Endothelial cell of umbilical vein (primary cell): ENCODE measurements at regions not wholly inside any gene's neighbourhood (a gene's known extent, or its start where the extent isn't known, plus 50 kb on each side); places are given as distances from the start of the nearest gene placed in this dataset.

Source experiments
- BruUV-seq: library from RNA; stranded (reverse); fragments of 400-500 nt; replicated peaks from 2 replicates; lab custom pipeline; 2021; lab: Mats Ljungman, UMichigan
- CTCF ChIA-PET: fragments of 300-600, 350-600 bp; sonication (Branson Sonifier 250); formaldehyde crosslinking; loops from one replicate; lab custom pipeline; 2021; ENCODE audit warnings: antibody characterized with exemption, inconsistent platforms; lab: Charles Lee
- POLR2A ChIA-PET: fragments of 300-600, 350-600 bp; sonication (Branson Sonifier 250); formaldehyde crosslinking; loops from one replicate; lab custom pipeline; 2021; ENCODE audit warnings: antibody characterized with exemption, inconsistent platforms; lab: Charles Lee
- DNase-seq: peaks from one replicate; pipeline ENCODE4 v3.0.0-alpha.2; 2011; ENCODE audit warnings: low read depth, low spot score
- FAIRE-seq: peaks from 2 replicates; lab custom pipeline; 2011; peaks lifted over from hg19 to GRCh38; lab: Jason Lieb, UNC
- H2AFZ ChIP-seq: 2 replicates; pipeline ENCODE4 v1.6.0; 2012; ENCODE audit warnings: low read depth, low read length, control low read depth, inconsistent platforms
- H3K27ac ChIP-seq: 2 replicates; pipeline ENCODE4 v1.5.1; 2011; ENCODE audit warnings: low read depth, mild to moderate bottlenecking, control low read depth, low read length, moderate library complexity; ENCODE audit not compliant: insufficient read depth
- H3K27me3 ChIP-seq, 2 experiments: 2 replicates each; pipeline versions ENCODE4 v1.6.0 to v1.6.1; 2011; ENCODE audit warnings: low read length in 2 of 2, mixed read lengths in 1 of 2; ENCODE audit not compliant: control insufficient read depth in 2 of 2, insufficient read depth in 2 of 2
- H3K36me3 ChIP-seq, 2 experiments: 2 replicates in 1 of 2; 3 replicates in 1 of 2; pipeline ENCODE4 v1.5.1; 2011; ENCODE audit warnings: low read length in 2 of 2, mild to moderate bottlenecking in 1 of 2, moderate library complexity in 1 of 2; ENCODE audit not compliant: control insufficient read depth in 2 of 2, insufficient read depth in 2 of 2; ENCODE audit errors: extremely low read depth in 1 of 2
- H3K4me1 ChIP-seq: 3 replicates; pipeline ENCODE4 v1.5.1; 2011; ENCODE audit warnings: mild to moderate bottlenecking, low read length; ENCODE audit not compliant: control insufficient read depth, insufficient read depth; ENCODE audit errors: extremely low read depth
- H3K4me2 ChIP-seq: 2 replicates; pipeline ENCODE4 v1.6.1; 2011; ENCODE audit warnings: low read length, control low read depth, mixed read lengths; ENCODE audit not compliant: insufficient read depth
- H3K4me3 ChIP-seq, 3 experiments: fragments of 200-600 bp in 1 of 3; sonication (generic), shearing (Covaris generic) in 1 of 3; replicated peaks in 1 of 3; 2 replicates each; pipeline ENCODE4 v1.5.1; 2011 to 2016; ENCODE audit warnings: control low read depth in 3 of 3, low read length in 3 of 3, mild to moderate bottlenecking in 2 of 3, inconsistent platforms in 1 of 3, low read depth in 1 of 3, moderate library complexity in 1 of 3; ENCODE audit not compliant: insufficient read depth in 1 of 3
- H3K79me2 ChIP-seq: 2 replicates; pipeline ENCODE4 v1.6.0; 2012; ENCODE audit warnings: low read length, inconsistent platforms; ENCODE audit not compliant: control insufficient read depth, insufficient read depth
- H3K9ac ChIP-seq: replicated peaks from 2 replicates; pipeline ENCODE3; 2011; ENCODE audit warnings: low read length, control low read depth; ENCODE audit not compliant: insufficient read depth; ENCODE audit errors: extremely low read depth
- H3K9me1 ChIP-seq: replicated peaks from 3 replicates; pipeline ENCODE4 v1.6.0; 2011; ENCODE audit warnings: mild to moderate bottlenecking, low read length; ENCODE audit not compliant: control insufficient read depth, insufficient read depth; ENCODE audit errors: extremely low read depth
- H3K9me3 ChIP-seq: replicated peaks from 2 replicates; pipeline ENCODE4 v1.5.1; 2012; ENCODE audit warnings: low read length, inconsistent platforms; ENCODE audit not compliant: control insufficient read depth, insufficient read depth
- H4K20me1 ChIP-seq: replicated peaks from 2 replicates; pipeline ENCODE3; 2011; ENCODE audit warnings: mild to moderate bottlenecking, low read length; ENCODE audit not compliant: control insufficient read depth, insufficient read depth; ENCODE audit errors: extremely low read depth
- EZH2 ChIP-seq: IDR thresholded peaks from 2 replicates; pipeline ENCODE4 v1.6.1; 2012; ENCODE audit warnings: borderline replicate concordance, low read depth, mild to moderate bottlenecking, moderate library complexity, low read length, inconsistent platforms; ENCODE audit not compliant: severe bottlenecking
- FOS ChIP-seq: IDR thresholded peaks from 2 replicates; pipeline ENCODE4 v1.6.1; 2011; ENCODE audit warnings: mild to moderate bottlenecking, low read length, moderate library complexity, borderline replicate concordance; ENCODE audit not compliant: insufficient read depth
- GATA2 ChIP-seq: IDR thresholded peaks from 2 replicates; pipeline ENCODE4 v1.7.0; 2011; ENCODE audit warnings: low read depth, mild to moderate bottlenecking, moderate library complexity, mixed read lengths, low read length; ENCODE audit not compliant: insufficient read length, insufficient read depth
- JUN ChIP-seq: IDR thresholded peaks from 2 replicates; pipeline ENCODE4 v1.6.1; 2011; ENCODE audit warnings: borderline replicate concordance, low read depth; ENCODE audit not compliant: insufficient read length, insufficient read depth
- MYC ChIP-seq: IDR thresholded peaks from one replicate; pipeline ENCODE4 v1.6.1; 2011; ENCODE audit warnings: mild to moderate bottlenecking, low read depth, low read length
- POLR2A ChIP-seq: IDR thresholded peaks from 2 replicates; pipeline ENCODE4 v1.6.1; 2012; ENCODE audit warnings: low read depth, mild to moderate bottlenecking, control low read depth, low read length
- POLR2AphosphoS5 ChIP-seq: IDR thresholded peaks from 2 replicates; pipeline ENCODE4 v1.6.1; 2012; ENCODE audit warnings: low read depth, mild to moderate bottlenecking, control low read depth, low read length, moderate library complexity; ENCODE audit not compliant: insufficient read depth
- dilution Hi-C: fragments of 300-500 bp; cut with MboI; formaldehyde crosslinking; loops from one replicate; pipeline ENCODE4 v1.15.0; 2019; ENCODE audit warnings: low sequenced_read_pairs; ENCODE audit not compliant: extremely low pct_ligation_motif_present
- intact Hi-C: fragments of 100-400 bp; cut with micrococcal nuclease; formaldehyde crosslinking; loops from one replicate; pipeline ENCODE4 v1.10.0; 2022
- TF ChIP-seq, protein P1 (sequence below), 2 donors: IDR thresholded peaks; 1 replicate in 1 of 2; 2 replicates in 1 of 2; pipeline ENCODE4 v1.5.1; 2011; ENCODE audit warnings: low read length in 2 of 2, mild to moderate bottlenecking in 2 of 2, moderate library complexity in 2 of 2, control low read depth in 1 of 2, inconsistent platforms in 1 of 2, low read depth in 1 of 2; ENCODE audit not compliant: insufficient read depth in 1 of 2; ENCODE audit errors: extremely low read depth in 1 of 2
- TF ChIP-seq, protein P2 (sequence below): IDR thresholded peaks from 2 replicates; pipeline ENCODE4 v1.6.1; 2011; ENCODE audit not compliant: insufficient read depth, insufficient read length

DNA sequence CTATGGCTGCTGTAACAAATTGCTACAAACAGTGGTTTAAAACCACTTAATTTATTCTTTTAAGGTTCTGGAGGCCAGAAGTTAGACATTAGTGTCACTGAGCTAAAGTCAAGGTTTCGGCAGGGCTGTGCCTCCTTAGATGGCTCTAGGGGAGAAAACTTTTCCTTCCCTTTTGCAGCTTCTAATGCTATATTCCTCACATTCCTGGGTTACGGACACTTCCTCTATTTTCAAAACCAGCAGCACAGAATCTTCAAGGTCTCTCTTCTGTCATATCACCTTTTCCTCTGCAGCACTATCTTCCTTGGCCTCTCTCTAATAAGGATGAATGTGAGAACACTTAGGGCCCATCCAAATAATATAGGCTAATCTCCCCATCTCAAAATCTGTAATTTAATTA, 87.0 kb downstream of the C11orf87 start:
- Histone ChIP-seq H3K36me3 (no peaks in the 10 kb centered on the region), H3K4me1 (no peaks in the 10 kb centered on the region), H3K9ac (no peak overlapping the region), H4K20me1 (no peaks in the 10 kb centered on the region), H3K4me3 (no peak overlapping the region), H3K9me1 (no peaks in the 10 kb centered on the region), H3K9me3 (no peaks in the 10 kb centered on the region), H3K4me2 (no peak overlapping the region), H2AFZ (no peak overlapping the region), H3K27me3 (no peaks in the 10 kb centered on the region), H3K27ac (no peak overlapping the region), H3K79me2 (no peaks in the 10 kb centered on the region)
- DNase-seq (no peak), FAIRE-seq (no peak)
- dilution Hi-C loops (no loop called here), intact Hi-C loops (no loop called here)
- no TSS peak for BruUV-seq
- ChIA-PET CTCF (no interaction called here), POLR2A (no interaction called here)
- TF ChIP-seq EZH2, result no peak
- no peak for TF ChIP-seq POLR2A
- TF ChIP-seq JUN, result no peak
- TF ChIP-seq MYC, result no peak
- TF ChIP-seq, protein P1, sequence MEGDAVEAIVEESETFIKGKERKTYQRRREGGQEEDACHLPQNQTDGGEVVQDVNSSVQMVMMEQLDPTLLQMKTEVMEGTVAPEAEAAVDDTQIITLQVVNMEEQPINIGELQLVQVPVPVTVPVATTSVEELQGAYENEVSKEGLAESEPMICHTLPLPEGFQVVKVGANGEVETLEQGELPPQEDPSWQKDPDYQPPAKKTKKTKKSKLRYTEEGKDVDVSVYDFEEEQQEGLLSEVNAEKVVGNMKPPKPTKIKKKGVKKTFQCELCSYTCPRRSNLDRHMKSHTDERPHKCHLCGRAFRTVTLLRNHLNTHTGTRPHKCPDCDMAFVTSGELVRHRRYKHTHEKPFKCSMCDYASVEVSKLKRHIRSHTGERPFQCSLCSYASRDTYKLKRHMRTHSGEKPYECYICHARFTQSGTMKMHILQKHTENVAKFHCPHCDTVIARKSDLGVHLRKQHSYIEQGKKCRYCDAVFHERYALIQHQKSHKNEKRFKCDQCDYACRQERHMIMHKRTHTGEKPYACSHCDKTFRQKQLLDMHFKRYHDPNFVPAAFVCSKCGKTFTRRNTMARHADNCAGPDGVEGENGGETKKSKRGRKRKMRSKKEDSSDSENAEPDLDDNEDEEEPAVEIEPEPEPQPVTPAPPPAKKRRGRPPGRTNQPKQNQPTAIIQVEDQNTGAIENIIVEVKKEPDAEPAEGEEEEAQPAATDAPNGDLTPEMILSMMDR (IDR thresholded peaks at IDR 0.05; ENCODE audit: extremely low read depth in 1 of 2, insufficient read depth in 1 of 2, low read depth in 1 of 2, low read length in 2 of 2), result no peak
- TF ChIP-seq POLR2AphosphoS5, result no peak
- no peak for TF ChIP-seq GATA2
- TF ChIP-seq, protein P2, sequence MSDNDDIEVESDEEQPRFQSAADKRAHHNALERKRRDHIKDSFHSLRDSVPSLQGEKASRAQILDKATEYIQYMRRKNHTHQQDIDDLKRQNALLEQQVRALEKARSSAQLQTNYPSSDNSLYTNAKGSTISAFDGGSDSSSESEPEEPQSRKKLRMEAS, result no peak
- TF ChIP-seq FOS, result no peak
